DMS153 (cell line): ENCODE measurements at regions not wholly inside any gene's neighbourhood (a gene's known extent, or its start where the extent isn't known, plus 50 kb on each side); places are given as distances from the start of the nearest gene placed in this dataset.
A peak's percentile ranks its signal among the peaks of the same experiment; 100 is the strongest.
"Not testable (repeated sequence)": the region's sequence is repeated elsewhere in the genome, so short reads cannot be mapped to it uniquely, and the experiment has no call there.

Source experiments
- DNase-seq: peaks from one replicate; lab custom pipeline; 2025; lab: John Stamatoyannopoulos, UW

- DNase-seq: no peak
These were observed 63.7 kb upstream of the SYT4 start for GRCh38 chr18:43341014-43341413.

- DNase-seq: no peak
These were observed 72.9 kb upstream of the SYT4 start for GRCh38 chr18:43350176-43350575.

- DNase-seq: no peak
These were observed 87.2 kb upstream of the SYT4 start for GRCh38 chr18:43364535-43364934.

GRCh38 chr18:43367895-43368294 is 90.6 kb upstream of the SYT4 start:
- no peak for DNase-seq

- not testable (repeated sequence) for DNase-seq
These were observed 92.0 kb upstream of the SYT4 start for GRCh38 chr18:43369311-43369710.

GRCh38 chr18:43372773-43373172 is 95.5 kb upstream of the SYT4 start:
- no peak for DNase-seq

- no peak for DNase-seq
These were observed 102.9 kb upstream of the SYT4 start for GRCh38 chr18:43380104-43380672.

- no peak for DNase-seq
These were observed 105.5 kb upstream of the SYT4 start for GRCh38 chr18:43382641-43383403.

- no peak for DNase-seq
These were observed 111.9 kb upstream of the SYT4 start for GRCh38 chr18:43389163-43389562.

GRCh38 chr18:43392168-43392567 is 114.9 kb upstream of the SYT4 start:
- DNase-seq: no peak

- no peak for DNase-seq
These were observed 115.9 kb upstream of the SYT4 start for GRCh38 chr18:43393174-43393573.

- DNase-seq: peak; percentile 10
These were observed 119.0 kb upstream of the SYT4 start for GRCh38 chr18:43396266-43396665.

GRCh38 chr18:43398601-43399000 is 121.3 kb upstream of the SYT4 start:
- no peak for DNase-seq

GRCh38 chr18:43405097-43405496 is 127.8 kb upstream of the SYT4 start:
- DNase-seq: no peak

GRCh38 chr18:43414006-43414405 is 136.7 kb upstream of the SYT4 start:
- no peak for DNase-seq

- DNase-seq: no peak
These were observed 142.8 kb upstream of the SYT4 start for GRCh38 chr18:43420091-43420490.

GRCh38 chr18:43420950-43421349 is 143.7 kb upstream of the SYT4 start:
- DNase-seq: no peak

GRCh38 chr18:43422518-43422917 is 145.2 kb upstream of the SYT4 start:
- DNase-seq: peak; percentile 36

GRCh38 chr18:43435851-43436250 is 158.6 kb upstream of the SYT4 start:
- DNase-seq: no peak

- no peak for DNase-seq
These were observed 164.8 kb upstream of the SYT4 start for GRCh38 chr18:43442131-43442530.

- no peak for DNase-seq
These were observed 165.3 kb upstream of the SYT4 start for GRCh38 chr18:43442571-43442970.

- no peak for DNase-seq
These were observed 188.2 kb upstream of the SYT4 start for GRCh38 chr18:43465483-43465882.

GRCh38 chr18:43471873-43472272 is 194.6 kb upstream of the SYT4 start:
- DNase-seq: no peak

GRCh38 chr18:43481069-43481468 is 203.8 kb upstream of the SYT4 start:
- DNase-seq: no peak
